ENCODE measurements at regions not wholly inside any gene's neighbourhood (a gene's known extent, or its start where the extent isn't known, plus 50 kb on each side); places are given as distances from the start of the nearest gene placed in this dataset.

DNA sequence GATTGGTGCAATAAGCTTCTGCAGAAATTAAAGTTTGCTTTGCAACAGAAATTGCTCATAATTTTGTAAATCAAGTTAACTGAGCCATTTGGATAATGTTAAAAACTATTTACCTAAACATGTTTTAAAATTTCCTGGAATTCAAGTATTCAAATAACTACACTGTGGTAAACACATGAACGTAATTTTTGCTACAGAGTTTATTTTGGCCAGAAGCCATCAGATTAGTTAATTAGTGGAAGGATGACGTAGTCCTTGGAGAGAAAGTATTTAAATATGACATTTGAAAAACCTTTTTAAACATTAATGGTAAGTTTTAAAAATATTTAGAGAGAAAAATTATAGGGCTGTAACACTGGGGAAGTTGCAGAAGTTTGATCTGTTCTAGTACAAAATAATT lies 121.2 kb upstream of the UST start:
- ATAC-seq (ENCODE audit: poor library complexity): no peak
- H3K4me3 ChIP-seq (ENCODE audit: low read length): no peak overlapping the region
- TF ChIP-seq, protein P1, sequence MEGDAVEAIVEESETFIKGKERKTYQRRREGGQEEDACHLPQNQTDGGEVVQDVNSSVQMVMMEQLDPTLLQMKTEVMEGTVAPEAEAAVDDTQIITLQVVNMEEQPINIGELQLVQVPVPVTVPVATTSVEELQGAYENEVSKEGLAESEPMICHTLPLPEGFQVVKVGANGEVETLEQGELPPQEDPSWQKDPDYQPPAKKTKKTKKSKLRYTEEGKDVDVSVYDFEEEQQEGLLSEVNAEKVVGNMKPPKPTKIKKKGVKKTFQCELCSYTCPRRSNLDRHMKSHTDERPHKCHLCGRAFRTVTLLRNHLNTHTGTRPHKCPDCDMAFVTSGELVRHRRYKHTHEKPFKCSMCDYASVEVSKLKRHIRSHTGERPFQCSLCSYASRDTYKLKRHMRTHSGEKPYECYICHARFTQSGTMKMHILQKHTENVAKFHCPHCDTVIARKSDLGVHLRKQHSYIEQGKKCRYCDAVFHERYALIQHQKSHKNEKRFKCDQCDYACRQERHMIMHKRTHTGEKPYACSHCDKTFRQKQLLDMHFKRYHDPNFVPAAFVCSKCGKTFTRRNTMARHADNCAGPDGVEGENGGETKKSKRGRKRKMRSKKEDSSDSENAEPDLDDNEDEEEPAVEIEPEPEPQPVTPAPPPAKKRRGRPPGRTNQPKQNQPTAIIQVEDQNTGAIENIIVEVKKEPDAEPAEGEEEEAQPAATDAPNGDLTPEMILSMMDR (IDR thresholded peaks at IDR 0.05): no peak
- intact Hi-C loops (cut with DNase I, micrococcal nuclease): no loop called here
- no peak overlapping the region for H3K27ac ChIP-seq (ENCODE audit: low read depth in 1 of 2, low read length in 2 of 2)
- Mint-ChIP-seq H3K4me1 (ENCODE audit: low read depth) (no peaks in the 10 kb centered on the region), H3K36me3 (ENCODE audit: low read depth) (no peaks in the 10 kb centered on the region), H3K4me3 (no peak overlapping the region), H3K27ac (no peak overlapping the region), H3K27me3 (peaks cover 4% of the 10 kb centered on the region), H3K9me3 (no peaks in the 10 kb centered on the region)
- peaks cover 0 to 6% of the 10 kb centered on the region in 2 experiments for H3K9me3 ChIP-seq (ENCODE audit: control insufficient read depth in 1 of 2, insufficient read depth in 1 of 2, low read length in 2 of 2)
- no peaks in the 10 kb centered on the region for H3K36me3 ChIP-seq (ENCODE audit: insufficient read depth, low read length)
- no peaks in the 10 kb centered on the region for H3K27me3 ChIP-seq (ENCODE audit: control insufficient read depth in 1 of 2, insufficient read depth in 2 of 2, low read length in 2 of 2)
- POLR2A ChIA-PET: no interaction called here
- no peaks in the 10 kb centered on the region for H3K4me1 ChIP-seq (ENCODE audit: insufficient read depth, low read length)
- CTCF ChIA-PET: no interaction called here
- no peak for DNase-seq

GRCh38 chr6:148628251-148628650 lies 118.6 kb upstream of the UST start:
- Mint-ChIP-seq H3K4me3 (no peak overlapping the region), H3K27me3 (peaks cover 8% of the 10 kb centered on the region), H3K9me3 (no peaks in the 10 kb centered on the region), H3K27ac (no peak overlapping the region), H3K4me1 (ENCODE audit: low read depth) (no peaks in the 10 kb centered on the region), H3K36me3 (ENCODE audit: low read depth) (no peaks in the 10 kb centered on the region)
- intact Hi-C loops (cut with DNase I, micrococcal nuclease): no loop called here
- Histone ChIP-seq H3K27me3 (ENCODE audit: control insufficient read depth in 1 of 2, insufficient read depth in 2 of 2, low read length in 2 of 2) (no peaks in the 10 kb centered on the region), H3K36me3 (ENCODE audit: insufficient read depth, low read length) (no peaks in the 10 kb centered on the region), H3K4me1 (ENCODE audit: insufficient read depth, low read length) (no peaks in the 10 kb centered on the region), H3K9me3 (ENCODE audit: control insufficient read depth in 1 of 2, insufficient read depth in 1 of 2, low read length in 2 of 2) (peaks cover 0 to 6% of the 10 kb centered on the region in 2 experiments), H3K27ac (ENCODE audit: low read depth in 1 of 2, low read length in 2 of 2) (no peak overlapping the region), H3K4me3 (ENCODE audit: low read length) (no peak overlapping the region)
- no peak for ATAC-seq (ENCODE audit: poor library complexity)
- TF ChIP-seq, protein P1 (IDR thresholded peaks at IDR 0.05): no peak
- ChIA-PET CTCF (no interaction called here), POLR2A (no interaction called here)
- DNase-seq: no peak

DNA sequence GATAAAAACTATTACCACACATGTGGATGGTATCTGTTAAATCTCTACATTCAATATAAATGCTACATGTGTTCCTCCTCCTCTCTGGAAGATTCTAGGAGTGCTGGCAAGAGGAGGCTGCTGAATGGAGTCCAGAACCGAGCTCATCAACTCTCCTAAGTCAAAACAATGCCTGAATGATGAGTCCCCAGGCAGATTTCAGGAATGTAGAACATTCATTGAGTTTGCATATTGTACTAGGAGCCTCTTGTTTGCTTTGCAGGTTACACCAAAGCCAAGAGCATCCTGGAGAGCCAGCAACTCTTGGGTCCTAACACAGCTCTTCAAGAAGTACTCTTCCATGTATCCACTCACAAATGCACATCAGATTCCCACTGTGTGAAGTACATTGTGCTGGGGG lies 117.6 kb upstream of the UST start:
- no peak overlapping the region for H3K4me3 Mint-ChIP-seq
- intact Hi-C loops (cut with DNase I, micrococcal nuclease): no loop called here
- no peaks in the 10 kb centered on the region for H3K36me3 Mint-ChIP-seq (ENCODE audit: low read depth)
- peaks cover 4% of the 10 kb centered on the region for H3K27me3 Mint-ChIP-seq
- Histone ChIP-seq H3K36me3 (ENCODE audit: insufficient read depth, low read length) (no peaks in the 10 kb centered on the region), H3K27me3 (ENCODE audit: control insufficient read depth in 1 of 2, insufficient read depth in 2 of 2, low read length in 2 of 2) (no peaks in the 10 kb centered on the region), H3K9me3 (ENCODE audit: control insufficient read depth in 1 of 2, insufficient read depth in 1 of 2, low read length in 2 of 2) (peaks cover 0 to 6% of the 10 kb centered on the region in 2 experiments), H3K27ac (ENCODE audit: low read depth in 1 of 2, low read length in 2 of 2) (no peak overlapping the region), H3K4me1 (ENCODE audit: insufficient read depth, low read length) (no peaks in the 10 kb centered on the region), H3K4me3 (ENCODE audit: low read length) (no peak overlapping the region)
- POLR2A ChIA-PET: no interaction called here
- CTCF ChIA-PET: no interaction called here
- DNase-seq (no peak), ATAC-seq (ENCODE audit: poor library complexity) (no peak)
- H3K9me3 Mint-ChIP-seq: no peaks in the 10 kb centered on the region
- TF ChIP-seq, protein P1 (IDR thresholded peaks at IDR 0.05): no peak
- H3K27ac Mint-ChIP-seq: no peak overlapping the region
- H3K4me1 Mint-ChIP-seq (ENCODE audit: low read depth): no peaks in the 10 kb centered on the region

Measured in CD4-positive, alpha-beta T cell (primary cell).